Suprapubic skin (tissue), 3 donors: ENCODE measurements at regions not wholly inside any gene's neighbourhood (a gene's known extent, or its start where the extent isn't known, plus 50 kb on each side); places are given as distances from the start of the nearest gene placed in this dataset.
"Not testable (repeated sequence)": the region's sequence is repeated elsewhere in the genome, so short reads cannot be mapped to it uniquely, and the experiment has no call there.

Source experiments
- CTCF ChIP-seq, 2 donors: fragments of 200-600 bp in 1 of 2; fragments of 450-650 bp in 1 of 2; sonication (generic) in 1 of 2; IDR thresholded peaks; one replicate each; pipeline ENCODE4 v1.5.1; 2016 to 2019; ENCODE audit warnings: antibody characterized with exemption in 2 of 2, mild to moderate bottlenecking in 1 of 2, moderate library complexity in 1 of 2
- EP300 ChIP-seq: sonication (generic); formaldehyde crosslinking; IDR thresholded peaks from one replicate; pipeline ENCODE4 v1.6.1; 2017; ENCODE audit warnings: antibody characterized with exemption
- POLR2A ChIP-seq, 2 donors: fragments of 450-650 bp; IDR thresholded peaks; one replicate each; pipeline ENCODE4 v1.6.1; 2017; ENCODE audit warnings: antibody characterized with exemption in 2 of 2, mild to moderate bottlenecking in 2 of 2, moderate library complexity in 2 of 2

- TF ChIP-seq CTCF (IDR thresholded peaks at IDR 0.05); POLR2A (IDR thresholded peaks at IDR 0.05); EP300: not testable (repeated sequence)
These were observed 154.3 kb downstream of the TENT5D start for GRCh38 chrX:80574486-80575086.
